ENCODE measurements at regions not wholly inside any gene's neighbourhood (a gene's known extent, or its start where the extent isn't known, plus 50 kb on each side); places are given as distances from the start of the nearest gene placed in this dataset.

DNA sequence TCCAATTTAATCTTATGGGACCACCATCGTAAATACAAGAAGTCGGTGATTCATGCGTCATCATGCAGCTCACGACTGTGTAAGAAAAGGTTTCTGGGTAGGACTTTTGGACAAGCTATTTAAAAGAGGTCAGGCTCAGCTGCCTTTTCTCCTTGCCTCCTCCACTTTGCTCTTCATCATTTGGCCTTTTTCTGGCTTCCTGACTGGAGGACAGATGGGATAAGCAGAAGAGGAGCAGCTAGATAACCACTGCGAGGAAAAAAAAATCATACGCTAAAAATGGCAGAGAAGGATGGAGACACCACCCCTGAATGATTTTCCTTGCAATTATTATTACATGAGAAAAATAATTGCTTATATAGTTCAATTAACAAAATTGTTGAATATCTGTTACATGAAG is 294.3 kb upstream of the FSTL5 start:
- no peak for TF ChIP-seq EZH2 (IDR thresholded peaks at IDR 0.05; ENCODE audit: insufficient read depth, poor library complexity, severe bottlenecking)
- TF ChIP-seq EZH2phosphoT487 (IDR thresholded peaks at IDR 0.05; ENCODE audit: insufficient read depth, low read depth): no peak
